ENCODE measurements at regions not wholly inside any gene's neighbourhood (a gene's known extent, or its start where the extent isn't known, plus 50 kb on each side); places are given as distances from the start of the nearest gene placed in this dataset.

GRCh38 chr1:94316836-94317789, 79.7 kb upstream of the ARHGAP29 start:
- no peak for TF ChIP-seq CTCF (IDR thresholded peaks at IDR 0.05; ENCODE audit: insufficient read depth, low read length, poor library complexity, severe bottlenecking)
- TF ChIP-seq EZH2phosphoT487 (conservative IDR thresholded peaks at IDR 0.05; ENCODE audit: low read length): no peak
